Stimulated activated CD4-positive, alpha-beta T cell treated with anti-CD3 and anti-CD28 coated beads, Interleukin-15, amount 100 ng/mL, for 48 hours (primary cell): ENCODE measurements at regions not wholly inside any gene's neighbourhood (a gene's known extent, or its start where the extent isn't known, plus 50 kb on each side); places are given as distances from the start of the nearest gene placed in this dataset.
"Not testable (repeated sequence)": the region's sequence is repeated elsewhere in the genome, so short reads cannot be mapped to it uniquely, and the experiment has no call there.

Source experiments
- DNase-seq, 2 donors: peaks; one replicate each; pipeline ENCODE4 v3.0.0-alpha.2; 2020; ENCODE audit warnings: low read depth in 2 of 2

GRCh38 chr1:239112101-239112935 lies 274.1 kb upstream of the CHRM3 start:
- no peak for DNase-seq

DNA sequence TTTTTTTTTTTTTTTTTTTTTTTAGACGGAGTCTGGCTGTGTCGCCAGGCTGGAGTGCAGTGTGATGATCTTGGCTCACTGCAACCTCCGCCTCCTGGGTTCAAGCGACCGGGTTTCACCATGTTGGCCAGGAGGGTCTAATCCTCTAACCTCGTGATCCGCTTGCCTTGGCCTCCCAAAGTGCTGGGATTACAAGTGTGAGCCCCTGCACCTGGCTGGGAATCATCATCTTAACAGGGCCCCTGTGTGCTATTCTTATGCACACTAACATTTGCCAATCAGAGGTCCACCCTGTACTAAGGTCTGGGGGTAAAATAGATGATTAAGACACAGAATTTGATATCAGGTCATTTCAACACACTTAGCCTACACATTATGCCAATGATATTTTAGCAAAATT lies 278.7 kb upstream of the CHRM3 start:
- no peak for DNase-seq

GRCh38 chr1:239106689-239107088 lies 279.7 kb upstream of the CHRM3 start:
- DNase-seq: not testable (repeated sequence)

DNA sequence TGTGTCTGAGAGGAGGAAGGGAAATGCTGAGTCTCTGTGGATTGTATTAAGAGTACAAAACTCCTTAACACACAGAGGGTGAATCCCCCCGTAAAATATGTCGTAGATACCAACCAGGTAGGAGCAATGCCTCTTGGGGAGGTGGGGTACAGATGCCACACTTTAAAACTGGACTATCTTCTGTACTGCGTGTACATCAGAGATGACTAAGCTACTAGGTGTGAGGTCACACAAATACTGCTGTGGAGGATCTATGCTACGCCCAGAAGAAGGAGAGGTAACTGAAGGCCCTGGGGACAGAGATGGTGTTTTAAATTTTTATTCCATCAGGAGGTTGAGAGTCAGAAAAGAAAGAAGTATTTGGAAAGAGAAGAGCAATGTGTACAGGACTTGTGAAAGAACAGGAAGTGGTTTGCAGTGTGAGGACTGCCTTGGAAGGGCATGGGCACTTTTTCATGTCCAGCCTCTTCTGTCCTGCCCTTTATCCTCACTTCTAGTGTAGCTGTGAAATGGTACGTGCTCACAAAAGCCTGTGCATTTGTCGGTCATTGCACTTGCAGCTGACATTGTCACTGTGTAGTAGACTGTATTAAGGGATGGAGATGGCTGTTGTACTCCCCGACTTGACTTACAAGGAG lies 287.8 kb upstream of the CHRM3 start:
- DNase-seq: no peak

DNA sequence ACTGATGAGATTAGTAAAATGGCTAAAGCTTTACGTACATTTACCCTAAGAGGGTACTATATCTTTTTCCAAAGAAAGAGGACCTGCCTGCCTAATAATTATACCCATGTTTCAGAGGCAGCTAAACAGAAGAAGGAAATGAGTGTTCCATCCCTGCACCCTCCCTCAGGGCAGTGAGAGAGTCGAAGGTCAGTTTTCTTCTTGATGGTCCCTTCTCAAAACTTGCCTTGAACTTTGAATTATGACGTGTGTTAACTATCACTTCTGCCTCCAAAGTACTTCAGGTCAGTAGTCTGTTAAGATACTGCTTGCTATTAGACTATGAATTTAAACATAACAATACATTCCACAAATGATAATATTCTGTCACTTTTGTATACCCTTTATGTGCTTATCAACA lies 294.8 kb upstream of the CHRM3 start:
- DNase-seq: no peak

GRCh38 chr1:239084459-239085080 lies 301.8 kb upstream of the CHRM3 start:
- no peak for DNase-seq

GRCh38 chr1:239081947-239082346 lies 304.4 kb upstream of the CHRM3 start:
- DNase-seq: not testable (repeated sequence)

- no peak for DNase-seq
These were observed 318.9 kb upstream of the CHRM3 start for GRCh38 chr1:239067480-239067879.

GRCh38 chr1:239067058-239067457 lies 319.3 kb upstream of the CHRM3 start:
- DNase-seq: no peak

DNA sequence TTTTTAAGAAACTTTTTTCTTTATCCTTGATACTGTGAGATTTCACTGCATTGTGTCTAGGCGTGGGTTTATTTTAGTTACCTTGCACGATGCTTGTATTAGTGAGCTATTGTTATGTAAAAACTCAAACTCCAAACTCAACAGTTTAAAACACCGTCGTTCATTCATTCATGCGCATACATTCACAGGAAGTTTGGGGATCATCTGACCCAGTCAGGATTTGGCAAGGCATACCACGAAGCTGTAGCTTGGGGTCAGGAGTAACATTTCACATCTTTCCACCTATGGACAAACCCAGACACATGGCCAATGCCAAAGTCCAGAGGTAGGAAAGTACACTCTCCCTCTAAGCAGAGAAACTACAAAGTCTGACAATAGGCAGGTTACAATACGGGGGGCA lies 324.6 kb upstream of the CHRM3 start:
- no peak for DNase-seq

DNA sequence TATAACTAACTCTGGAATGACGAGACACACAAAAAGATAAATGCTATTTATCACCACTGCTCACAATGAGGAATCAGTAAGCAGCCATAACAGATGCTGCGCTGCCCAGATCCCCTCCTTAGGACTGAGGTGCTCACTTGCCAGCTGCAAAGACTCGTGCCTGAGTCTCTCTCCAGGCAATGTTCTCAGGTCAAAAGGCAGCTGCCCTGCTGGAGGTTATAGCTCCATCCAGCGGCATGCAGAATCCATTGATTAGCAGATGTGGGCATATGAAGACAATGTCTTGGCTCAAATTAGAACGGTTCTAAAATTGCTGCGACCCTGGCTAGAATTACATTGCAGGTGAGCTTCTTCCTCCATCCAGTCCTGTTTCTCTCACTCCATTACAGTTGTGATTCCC lies 328.2 kb upstream of the CHRM3 start:
- no peak for DNase-seq

GRCh38 chr1:239056940-239057339 lies 329.4 kb upstream of the CHRM3 start:
- DNase-seq: no peak

GRCh38 chr1:239053279-239053678 lies 333.1 kb upstream of the CHRM3 start:
- no peak for DNase-seq

DNA sequence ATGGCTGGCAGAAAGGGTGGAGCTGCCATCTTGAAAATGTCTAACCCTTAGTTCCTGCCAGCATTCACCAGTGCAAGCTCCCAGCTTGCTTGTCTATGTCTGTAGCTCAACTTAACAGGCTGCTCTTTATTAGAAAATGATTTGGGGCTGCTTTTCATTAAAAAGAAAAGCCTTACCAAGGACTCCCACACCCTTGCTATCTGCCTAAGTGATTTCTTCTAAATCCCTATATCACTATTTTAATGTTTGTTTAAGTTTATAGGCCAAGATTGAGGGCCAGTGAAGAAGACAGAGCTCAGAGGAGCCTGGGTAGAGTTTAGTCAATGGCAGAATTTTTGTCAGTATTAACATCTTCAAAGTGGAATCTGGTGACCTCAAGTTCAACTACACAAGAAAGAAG lies 336.8 kb upstream of the CHRM3 start:
- no peak for DNase-seq

DNA sequence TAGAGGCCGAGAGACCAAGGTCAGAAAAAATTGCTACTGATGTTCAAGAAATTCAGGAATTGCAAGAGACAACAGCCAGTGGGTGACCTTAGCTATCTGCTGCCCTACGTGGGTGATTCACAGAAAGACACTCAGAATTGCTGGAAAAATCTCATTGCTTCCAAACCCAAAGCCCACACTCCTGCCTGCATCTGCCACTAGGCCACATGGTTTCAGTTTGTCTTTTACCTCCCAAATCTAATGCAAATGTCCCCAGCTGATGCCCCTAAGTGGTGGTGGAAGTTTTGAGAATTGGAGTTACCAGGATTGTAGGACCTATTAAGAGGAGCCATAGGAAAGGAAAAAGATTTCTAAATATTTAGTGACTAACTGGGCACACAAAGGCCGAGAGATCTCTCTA lies 341.5 kb upstream of the CHRM3 start:
- DNase-seq: no peak

GRCh38 chr1:239040523-239040922 lies 345.8 kb upstream of the CHRM3 start:
- DNase-seq: no peak

- DNase-seq: no peak
These were observed 355.1 kb upstream of the CHRM3 start for GRCh38 chr1:239031310-239031709.

GRCh38 chr1:239025997-239026694 lies 360.2 kb upstream of the CHRM3 start:
- no peak for DNase-seq

DNA sequence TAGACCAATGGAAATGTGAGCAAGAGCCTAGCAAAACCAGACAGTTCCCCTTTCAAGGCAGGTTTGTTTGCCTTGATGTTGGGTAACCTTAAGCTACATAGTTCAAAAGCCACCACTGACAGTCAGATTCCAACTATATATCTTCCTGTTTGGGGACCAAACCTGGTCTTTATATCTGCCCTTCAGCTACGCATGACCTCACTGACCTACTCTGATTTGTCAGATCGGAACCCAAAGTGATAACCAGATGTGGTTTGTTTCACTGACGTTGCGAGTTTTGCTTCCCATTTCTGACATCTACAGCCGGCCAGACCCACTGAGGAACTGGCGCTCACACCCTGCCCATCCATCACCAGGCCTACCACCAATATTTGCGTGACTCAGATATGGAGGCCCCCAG lies 361.1 kb upstream of the CHRM3 start:
- no peak for DNase-seq

GRCh38 chr1:239023732-239024360 lies 362.5 kb upstream of the CHRM3 start:
- no peak for DNase-seq

- no peak for DNase-seq
These were observed 370.0 kb upstream of the CHRM3 start for GRCh38 chr1:239016337-239016736.

- no peak for DNase-seq
These were observed 375.0 kb upstream of the CHRM3 start for GRCh38 chr1:239011382-239011781.
